D341Med (cell line): ENCODE measurements at regions not wholly inside any gene's neighbourhood (a gene's known extent, or its start where the extent isn't known, plus 50 kb on each side); places are given as distances from the start of the nearest gene placed in this dataset.
"Not testable (repeated sequence)": the region's sequence is repeated elsewhere in the genome, so short reads cannot be mapped to it uniquely, and the experiment has no call there.

Experiments
- DNase-seq: peaks from one replicate; pipeline ENCODE4 v3.0.0; 2012; ENCODE audit warnings: low spot score

GRCh38 chr17:21756856-21757619, 64.7 kb downstream of the KCNJ18 start:
- no peak for DNase-seq

- DNase-seq: not testable (repeated sequence)
Observed at GRCh38 chr17:21759636-21760035, 67.3 kb downstream of the KCNJ18 start.

- DNase-seq: not testable (repeated sequence)
Observed at GRCh38 chr17:21763738-21764340, 71.5 kb downstream of the KCNJ18 start.

- not testable (repeated sequence) for DNase-seq
Observed at GRCh38 chr17:21765651-21766290, 73.4 kb downstream of the KCNJ18 start.

- DNase-seq: not testable (repeated sequence)
Observed at GRCh38 chr17:21766565-21766964, 74.2 kb downstream of the KCNJ18 start.

- DNase-seq: peak; percentile 3
Observed at GRCh38 chr17:21767162-21768156, 75.1 kb downstream of the KCNJ18 start.

GRCh38 chr17:21768244-21768643, 75.9 kb downstream of the KCNJ18 start:
- DNase-seq: peak; percentile 0

- DNase-seq: peak; percentile 8
Observed at GRCh38 chr17:21768729-21769462, 76.6 kb downstream of the KCNJ18 start.

GRCh38 chr17:21769781-21770180, 77.5 kb downstream of the KCNJ18 start:
- DNase-seq: not testable (repeated sequence)

GRCh38 chr17:21770466-21771446, 78.4 kb downstream of the KCNJ18 start:
- DNase-seq: not testable (repeated sequence)

- no peak for DNase-seq
Observed at GRCh38 chr17:21772321-21772720, 80.0 kb downstream of the KCNJ18 start.

- peak; percentile 2 for DNase-seq
Observed at GRCh38 chr17:21772991-21773713, 80.8 kb downstream of the KCNJ18 start.

GRCh38 chr17:21774263-21774662, 81.9 kb downstream of the KCNJ18 start:
- peak; percentile 1 for DNase-seq

GRCh38 chr17:21775566-21775965, 83.2 kb downstream of the KCNJ18 start:
- DNase-seq: peak; percentile 1

- not testable (repeated sequence) for DNase-seq
Observed at GRCh38 chr17:21776921-21777320, 84.6 kb downstream of the KCNJ18 start.

- not testable (repeated sequence) for DNase-seq
Observed at GRCh38 chr17:21778866-21779265, 86.5 kb downstream of the KCNJ18 start.

- not testable (repeated sequence) for DNase-seq
Observed at GRCh38 chr17:21780293-21780888, 88.1 kb downstream of the KCNJ18 start.

GRCh38 chr17:21780919-21781665, 88.8 kb downstream of the KCNJ18 start:
- DNase-seq: not testable (repeated sequence)
